D341Med (cell line): ENCODE measurements at regions not wholly inside any gene's neighbourhood (a gene's known extent, or its start where the extent isn't known, plus 50 kb on each side); places are given as distances from the start of the nearest gene placed in this dataset.
"Not testable (repeated sequence)": the region's sequence is repeated elsewhere in the genome, so short reads cannot be mapped to it uniquely, and the experiment has no call there.

Source experiments
- DNase-seq: peaks from one replicate; pipeline ENCODE4 v3.0.0; 2012; ENCODE audit warnings: low spot score

DNA sequence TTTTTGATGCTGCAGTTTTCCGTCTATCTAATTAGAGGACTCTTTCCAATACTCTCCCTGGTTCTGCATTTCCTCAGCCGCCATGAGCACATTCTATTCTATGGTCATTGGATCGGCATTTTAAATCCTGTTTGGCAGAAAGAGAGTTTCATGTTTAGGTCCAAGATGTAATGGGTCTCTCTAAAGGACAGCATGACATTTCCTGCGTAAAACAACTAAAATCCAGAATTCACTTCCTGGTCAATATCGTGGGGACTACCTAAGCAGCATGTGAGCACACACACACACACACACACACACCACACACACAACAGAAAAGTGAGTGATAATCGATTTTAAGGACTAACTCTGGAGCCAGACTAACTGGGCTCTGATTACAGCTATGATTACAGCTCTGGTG, 757.1 kb upstream of the TPTE start:
- not testable (repeated sequence) for DNase-seq

GRCh38 chr21:9765538-9765937, 755.8 kb upstream of the TPTE start:
- DNase-seq: not testable (repeated sequence)

GRCh38 chr21:9766890-9767591, 754.3 kb upstream of the TPTE start:
- DNase-seq: not testable (repeated sequence)

GRCh38 chr21:9767592-9768375, 753.6 kb upstream of the TPTE start:
- no peak for DNase-seq

- not testable (repeated sequence) for DNase-seq
These were observed 752.8 kb upstream of the TPTE start for GRCh38 chr21:9768376-9769130.

DNA sequence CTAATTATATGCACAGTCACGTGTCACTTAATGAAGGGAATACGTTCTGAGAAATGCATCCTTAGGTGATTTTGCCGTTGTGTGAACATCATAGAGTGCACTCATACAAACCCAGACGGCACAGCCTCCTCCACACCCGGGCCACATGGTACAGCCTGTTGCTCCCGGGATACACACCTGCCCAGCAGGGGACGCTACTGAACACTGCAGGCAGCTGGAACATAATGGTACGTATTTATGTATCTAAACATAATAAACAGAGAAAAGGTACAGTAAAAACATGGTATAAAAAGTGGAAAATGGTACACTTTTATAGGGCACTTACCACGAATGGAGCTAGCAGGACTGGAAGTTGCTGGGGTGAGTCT, 752.3 kb upstream of the TPTE start:
- not testable (repeated sequence) for DNase-seq

DNA sequence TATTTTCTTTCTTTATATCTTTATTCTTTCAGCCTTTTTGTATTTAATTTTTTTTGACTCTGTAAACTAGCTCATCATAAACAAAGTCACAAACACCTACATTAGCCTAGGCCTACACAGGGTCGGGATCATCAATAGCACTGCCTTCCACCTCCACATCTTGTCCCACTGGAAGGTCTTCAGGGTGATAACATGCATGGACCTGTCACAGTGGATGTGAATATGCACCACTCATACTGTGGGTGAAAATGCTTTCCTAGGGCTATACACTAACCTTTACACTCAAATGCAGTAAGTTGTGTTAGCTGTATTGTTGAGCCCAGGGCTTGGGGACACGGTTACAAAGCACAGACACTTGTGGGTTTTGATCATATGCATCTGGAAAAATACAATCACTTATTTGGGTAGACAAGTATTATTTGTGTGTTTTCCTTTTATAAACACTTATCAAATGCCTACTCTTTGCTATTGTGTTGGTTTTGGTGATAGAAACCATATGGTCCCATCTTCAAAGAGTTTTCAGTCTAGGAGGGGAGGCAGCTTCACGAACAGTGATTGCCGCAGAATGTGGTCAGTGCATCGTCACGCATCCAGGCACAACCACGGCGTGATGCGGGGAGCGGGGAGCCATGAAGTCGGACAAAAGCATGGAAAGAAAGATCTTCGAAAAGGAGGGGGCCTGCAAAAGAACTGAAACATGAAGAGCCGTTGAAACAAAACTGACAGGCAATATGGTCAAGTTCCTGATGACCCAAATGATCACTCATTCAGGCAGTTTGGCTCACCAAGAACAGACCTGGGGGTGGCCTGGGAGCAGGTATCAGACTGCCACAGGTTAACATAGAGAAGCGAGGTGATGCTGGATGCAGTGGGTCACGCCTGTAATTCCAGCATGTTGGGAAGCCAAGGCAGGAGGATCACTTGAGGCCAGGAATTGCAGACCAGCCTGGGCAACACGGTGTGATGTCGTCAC, 751.4 kb upstream of the TPTE start:
- not testable (repeated sequence) for DNase-seq

GRCh38 chr21:9771466-9772347, 749.7 kb upstream of the TPTE start:
- not testable (repeated sequence) for DNase-seq

- DNase-seq: no peak
These were observed 749.1 kb upstream of the TPTE start for GRCh38 chr21:9772348-9772672.

DNA sequence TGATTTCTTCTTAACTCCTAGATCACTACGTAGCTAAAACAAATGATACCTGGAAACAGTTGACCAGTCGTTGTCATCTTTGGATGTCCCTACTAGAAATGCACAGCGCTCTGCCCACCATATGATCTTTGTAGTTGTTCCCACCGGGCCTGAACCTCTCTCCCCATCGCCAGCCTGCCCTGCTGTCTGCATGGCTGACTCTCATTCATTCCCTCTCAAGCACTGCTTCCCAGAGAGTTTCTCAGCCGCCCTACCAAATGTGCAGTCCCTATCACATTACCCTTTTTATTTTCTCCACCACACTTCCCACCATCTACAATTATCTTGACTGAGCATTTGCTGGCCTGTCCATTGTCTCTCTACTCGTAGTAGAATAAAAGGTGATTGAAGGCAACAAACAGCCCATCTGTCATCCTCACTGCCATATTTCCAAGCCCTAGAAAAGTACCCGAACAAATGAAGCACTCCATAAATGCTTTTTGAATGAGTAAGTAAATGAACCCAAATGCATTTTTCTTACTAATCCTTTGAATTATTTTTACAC, 748.4 kb upstream of the TPTE start:
- DNase-seq: not testable (repeated sequence)

DNA sequence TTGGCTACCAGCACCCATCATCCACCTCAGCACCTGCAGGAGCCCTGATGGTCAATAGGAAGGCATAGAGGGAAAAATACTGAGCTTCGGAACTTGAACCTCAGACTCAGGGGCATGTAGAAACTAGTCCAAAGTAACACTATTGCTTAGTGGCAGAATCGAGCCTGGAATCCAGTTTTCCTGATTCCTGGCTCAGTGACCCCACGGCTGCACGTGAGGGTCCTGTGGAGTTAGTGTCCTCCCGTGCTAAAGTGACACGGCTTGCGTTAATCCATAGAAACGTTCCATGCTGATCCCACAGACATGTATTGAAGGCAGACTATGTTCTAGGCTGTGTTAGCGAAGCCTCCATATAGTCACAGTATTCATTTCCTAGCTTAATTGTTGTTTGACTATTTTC, 747.0 kb upstream of the TPTE start:
- no peak for DNase-seq

- DNase-seq: not testable (repeated sequence)
These were observed 746.3 kb upstream of the TPTE start for GRCh38 chr21:9774901-9775593.

GRCh38 chr21:9775877-9776276, 745.5 kb upstream of the TPTE start:
- DNase-seq: not testable (repeated sequence)

DNA sequence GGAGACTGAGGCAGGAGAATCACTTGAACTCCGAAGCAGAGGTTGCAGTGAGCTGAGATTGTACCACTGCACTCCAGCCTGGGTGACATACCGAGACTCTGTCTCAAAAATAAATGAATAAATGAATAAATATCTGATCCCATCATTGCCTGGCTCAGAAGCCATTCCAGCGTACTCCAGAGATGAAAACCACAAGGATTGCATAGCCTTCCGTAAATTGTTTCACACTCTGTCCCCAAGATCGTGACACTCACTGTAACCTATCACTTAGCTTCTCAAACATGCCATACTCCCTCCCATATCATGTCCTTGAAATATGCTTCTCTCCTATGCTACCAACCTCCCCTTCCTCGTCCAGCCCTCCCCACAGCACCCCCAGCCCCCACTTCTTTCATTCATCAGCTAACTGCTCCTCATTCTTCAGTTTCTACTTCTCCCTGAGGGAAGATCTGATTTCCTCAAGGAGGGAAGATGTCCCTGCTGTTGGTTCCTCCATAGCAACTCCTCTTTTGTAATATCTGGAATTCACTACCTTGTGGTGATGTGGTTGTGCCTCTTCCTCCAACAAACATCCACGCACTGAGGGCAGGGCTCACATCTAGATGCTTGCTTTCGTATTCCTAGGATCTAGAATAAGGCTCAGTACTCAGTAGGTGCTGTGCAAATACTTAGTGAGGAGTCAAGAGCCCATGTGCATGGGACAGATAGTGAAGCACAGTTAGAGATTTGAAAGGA, 744.9 kb upstream of the TPTE start:
- not testable (repeated sequence) for DNase-seq

DNA sequence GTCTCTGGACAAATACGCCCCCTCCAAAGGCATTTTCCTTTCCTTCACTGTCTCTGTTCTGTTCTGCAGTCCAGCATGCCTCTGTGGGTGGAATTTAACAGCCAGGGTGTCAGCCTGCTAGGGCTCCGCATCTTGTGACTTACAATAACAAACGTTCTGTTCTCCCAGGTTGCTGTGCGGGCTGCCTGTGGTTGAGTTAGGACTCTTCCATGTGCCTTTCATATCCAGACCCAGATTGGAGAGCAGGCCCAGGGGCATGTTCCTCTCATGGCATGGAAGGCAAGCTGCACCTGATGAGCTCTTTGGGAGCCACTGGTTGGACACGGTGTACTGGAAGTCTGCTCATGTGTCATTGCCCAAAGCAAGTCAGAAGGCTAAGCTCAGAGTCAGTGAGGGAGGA, 742.8 kb upstream of the TPTE start:
- DNase-seq: not testable (repeated sequence)

DNA sequence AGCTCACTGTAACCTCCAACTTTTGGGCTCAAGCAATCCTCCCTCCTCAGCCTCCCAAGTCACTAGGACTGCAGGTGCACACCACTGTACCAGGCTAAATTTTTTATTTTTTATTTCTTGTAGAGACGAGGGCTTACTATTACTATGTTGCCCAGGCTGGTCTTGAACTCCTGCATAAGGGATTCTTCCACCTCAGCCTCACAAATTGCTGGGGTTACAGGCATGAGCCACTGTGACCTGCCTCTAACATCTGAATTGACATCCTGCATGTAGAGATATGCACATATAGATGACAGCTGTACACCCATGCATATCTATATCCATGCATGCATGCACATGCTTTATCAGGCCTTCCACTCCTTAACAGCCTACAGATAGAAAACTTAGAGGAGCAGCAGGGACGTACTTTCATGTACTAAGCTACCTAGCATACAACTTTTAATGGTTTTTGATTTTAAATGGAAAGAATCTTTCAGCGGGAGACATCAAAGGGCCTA, 740.9 kb upstream of the TPTE start:
- DNase-seq: no peak

GRCh38 chr21:9783587-9783986, 737.8 kb upstream of the TPTE start:
- DNase-seq: not testable (repeated sequence)

- DNase-seq: not testable (repeated sequence)
These were observed 737.2 kb upstream of the TPTE start for GRCh38 chr21:9784201-9784600.

GRCh38 chr21:9786092-9786491, 735.3 kb upstream of the TPTE start:
- not testable (repeated sequence) for DNase-seq
